OCI-LY7 (cell line): ENCODE measurements at regions not wholly inside any gene's neighbourhood (a gene's known extent, or its start where the extent isn't known, plus 50 kb on each side); places are given as distances from the start of the nearest gene placed in this dataset.

ENCODE experiments used
- EZH2phosphoT487 ChIP-seq: fragments of 200-600 bp; sonication (generic); IDR thresholded peaks from 2 replicates; pipeline ENCODE4 v1.6.1; 2018; ENCODE audit warnings: low read depth, borderline replicate concordance, mild to moderate bottlenecking, mixed run types, antibody characterized with exemption, low read length, moderate library complexity, mixed read lengths
- TF ChIP-seq, protein P1 (sequence below): fragments of 200-600 bp; sonication (generic); conservative IDR thresholded peaks from 2 replicates; pipeline ENCODE4 v1.5.1; 2014; ENCODE audit warnings: mild to moderate bottlenecking, antibody characterized with exemption, low read length, moderate library complexity, mixed read lengths

DNA sequence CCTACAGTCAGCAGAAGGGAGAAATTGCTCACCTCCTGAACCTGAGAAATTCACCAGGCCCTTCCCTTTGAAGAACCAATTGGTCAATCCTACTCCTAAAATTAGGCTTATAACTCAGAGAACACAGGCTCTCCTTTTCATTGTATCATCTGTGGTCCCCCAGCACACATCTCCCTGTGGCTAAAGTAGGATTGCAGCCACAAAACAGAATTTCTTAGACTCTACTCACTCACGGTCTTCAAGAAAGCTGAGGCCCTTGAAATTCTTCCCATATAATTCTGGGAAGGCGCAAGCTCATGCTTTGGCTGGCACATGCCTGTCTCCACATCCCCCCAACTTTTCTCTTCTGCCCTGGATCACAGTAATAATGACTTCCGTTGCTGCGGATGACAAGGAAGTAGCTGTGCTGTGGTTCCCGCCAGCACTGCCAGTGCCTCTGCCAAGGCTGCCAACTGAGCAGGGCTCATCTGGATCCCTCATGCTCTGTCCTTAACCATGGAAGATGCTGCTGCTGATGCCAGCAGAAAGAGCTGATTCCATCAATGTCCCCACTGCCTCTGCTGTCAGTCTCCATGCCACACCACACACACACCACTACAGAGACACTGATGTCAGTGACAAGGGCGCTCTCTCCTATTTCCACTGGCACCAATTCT is 200.6 kb upstream of the POU2AF2 start:
- no peak for TF ChIP-seq EZH2phosphoT487
- TF ChIP-seq, protein P1, sequence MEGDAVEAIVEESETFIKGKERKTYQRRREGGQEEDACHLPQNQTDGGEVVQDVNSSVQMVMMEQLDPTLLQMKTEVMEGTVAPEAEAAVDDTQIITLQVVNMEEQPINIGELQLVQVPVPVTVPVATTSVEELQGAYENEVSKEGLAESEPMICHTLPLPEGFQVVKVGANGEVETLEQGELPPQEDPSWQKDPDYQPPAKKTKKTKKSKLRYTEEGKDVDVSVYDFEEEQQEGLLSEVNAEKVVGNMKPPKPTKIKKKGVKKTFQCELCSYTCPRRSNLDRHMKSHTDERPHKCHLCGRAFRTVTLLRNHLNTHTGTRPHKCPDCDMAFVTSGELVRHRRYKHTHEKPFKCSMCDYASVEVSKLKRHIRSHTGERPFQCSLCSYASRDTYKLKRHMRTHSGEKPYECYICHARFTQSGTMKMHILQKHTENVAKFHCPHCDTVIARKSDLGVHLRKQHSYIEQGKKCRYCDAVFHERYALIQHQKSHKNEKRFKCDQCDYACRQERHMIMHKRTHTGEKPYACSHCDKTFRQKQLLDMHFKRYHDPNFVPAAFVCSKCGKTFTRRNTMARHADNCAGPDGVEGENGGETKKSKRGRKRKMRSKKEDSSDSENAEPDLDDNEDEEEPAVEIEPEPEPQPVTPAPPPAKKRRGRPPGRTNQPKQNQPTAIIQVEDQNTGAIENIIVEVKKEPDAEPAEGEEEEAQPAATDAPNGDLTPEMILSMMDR, result no peak
